Activated CD4-positive, alpha-beta T cell treated with anti-CD3 and anti-CD28 coated beads, Interleukin-2, amount 50 U/mL, for 24 hours (primary cell): ENCODE measurements at regions not wholly inside any gene's neighbourhood (a gene's known extent, or its start where the extent isn't known, plus 50 kb on each side); places are given as distances from the start of the nearest gene placed in this dataset.

Experiments
- DNase-seq, 2 donors: peaks; one replicate each; pipeline ENCODE4 v3.0.0-alpha.2; 2020; ENCODE audit warnings: low read depth in 1 of 2, low spot score in 1 of 2

DNA sequence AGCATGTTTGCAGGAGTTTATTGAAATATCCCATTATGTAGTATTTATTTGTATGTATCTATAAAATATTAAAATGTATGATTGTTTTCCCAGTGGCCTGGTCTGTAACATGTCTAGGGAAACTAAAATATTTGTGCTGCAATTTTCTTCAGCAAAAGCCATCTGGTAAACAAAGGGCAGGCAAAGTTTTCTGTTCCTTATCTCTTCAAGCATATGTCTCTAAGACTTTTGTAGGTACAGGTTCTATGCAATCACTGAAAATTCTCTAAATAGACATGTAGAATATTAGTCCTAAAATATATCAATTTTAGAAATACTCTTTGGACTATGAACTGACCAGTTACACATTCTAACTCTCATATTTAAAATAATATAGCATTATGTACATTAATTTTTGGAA lies 585.8 kb upstream of the RGS18 start:
- DNase-seq, result no peak

DNA sequence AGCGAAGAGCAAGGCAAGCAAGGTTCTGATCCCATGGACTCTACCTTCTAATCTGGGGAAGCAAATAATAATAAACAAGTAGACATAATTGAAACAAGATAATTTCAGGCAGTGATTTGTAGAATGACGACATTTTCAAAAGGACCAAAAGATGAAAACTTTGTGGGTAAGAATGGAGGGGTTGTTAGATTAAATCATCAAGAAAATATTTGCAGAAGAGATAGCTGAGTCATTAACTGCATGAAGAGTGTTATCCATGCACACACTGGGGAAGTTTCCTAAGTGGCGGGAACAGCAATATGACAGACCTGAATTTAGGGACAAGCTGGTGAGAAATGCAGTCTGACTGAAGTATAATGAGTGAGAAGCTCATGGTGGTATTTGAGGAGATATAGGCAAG lies 583.1 kb upstream of the RGS18 start:
- no peak for DNase-seq

DNA sequence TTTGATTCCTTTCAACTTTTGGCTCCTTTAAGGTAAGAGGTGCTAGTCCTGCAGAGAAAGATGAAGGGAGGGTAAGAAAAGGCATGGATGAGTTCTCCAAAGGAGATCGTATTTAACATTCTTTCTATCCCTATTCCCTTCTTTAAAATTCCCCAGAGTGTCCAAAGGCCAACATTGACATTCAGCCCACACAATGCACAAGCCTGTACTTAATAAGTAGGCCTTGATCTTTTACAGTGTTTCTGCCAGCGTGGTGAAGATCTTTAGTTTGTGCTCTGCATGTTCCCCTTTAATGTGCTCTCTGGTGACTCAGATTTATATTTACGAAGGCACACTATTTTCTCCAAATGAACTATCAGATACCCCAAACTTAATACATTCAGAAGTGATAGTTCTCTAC lies 582.5 kb upstream of the RGS18 start:
- no peak for DNase-seq

DNA sequence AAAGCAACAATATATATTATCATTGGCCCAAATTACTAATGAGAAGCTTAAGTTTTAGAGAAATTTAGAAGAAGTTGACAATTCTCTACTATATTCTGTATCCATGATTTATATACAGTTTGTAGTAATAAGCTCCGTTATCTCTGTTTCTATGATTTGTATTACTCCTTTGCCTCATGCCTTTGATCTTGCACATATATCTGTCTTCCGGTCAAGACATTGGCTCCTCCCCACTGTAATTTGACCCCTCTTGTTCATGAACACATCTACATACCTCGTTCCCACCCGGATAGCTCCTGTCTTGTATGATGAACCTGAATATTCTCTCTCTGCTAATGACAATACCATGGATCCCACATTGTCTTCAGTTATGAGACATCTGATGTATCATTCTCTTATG lies 581.0 kb upstream of the RGS18 start:
- DNase-seq, result no peak

DNA sequence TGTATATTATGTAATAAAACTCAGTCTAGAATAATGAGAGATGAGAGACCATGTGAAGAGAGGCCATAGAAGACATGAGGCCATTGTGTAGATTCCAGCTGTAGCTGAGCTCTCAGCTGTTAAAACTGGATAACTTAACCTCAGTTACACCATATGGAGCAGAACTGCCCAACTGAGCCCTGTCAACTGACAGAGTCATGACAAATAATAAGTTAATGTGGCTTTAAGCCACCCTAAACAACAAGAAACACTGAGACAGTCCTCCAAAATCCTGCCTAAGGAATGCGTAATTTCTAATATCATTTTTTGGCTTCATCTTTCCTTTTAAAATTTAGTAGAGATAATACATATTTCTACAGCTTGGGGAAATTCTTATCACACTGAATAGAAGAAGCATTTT lies 580.0 kb upstream of the RGS18 start:
- no peak for DNase-seq

DNA sequence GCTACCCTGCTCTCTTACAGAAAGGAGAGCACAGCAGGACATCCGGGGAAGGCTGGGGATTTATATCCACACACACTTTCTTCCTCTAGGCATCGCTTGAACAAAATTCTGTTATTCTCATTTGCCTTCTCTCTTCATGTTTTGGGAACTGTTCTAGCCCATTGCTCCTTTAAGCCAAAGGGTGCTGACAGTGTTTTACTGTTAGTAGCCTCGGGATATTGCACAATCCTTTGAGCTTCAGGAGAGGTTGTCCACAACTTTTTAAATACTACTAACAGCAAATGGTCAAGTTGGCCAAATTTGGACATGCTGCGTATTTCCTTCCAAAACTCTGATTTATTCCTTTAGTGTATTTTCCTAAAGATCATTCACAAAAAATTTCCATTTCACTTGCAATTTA lies 579.2 kb upstream of the RGS18 start:
- no peak for DNase-seq

DNA sequence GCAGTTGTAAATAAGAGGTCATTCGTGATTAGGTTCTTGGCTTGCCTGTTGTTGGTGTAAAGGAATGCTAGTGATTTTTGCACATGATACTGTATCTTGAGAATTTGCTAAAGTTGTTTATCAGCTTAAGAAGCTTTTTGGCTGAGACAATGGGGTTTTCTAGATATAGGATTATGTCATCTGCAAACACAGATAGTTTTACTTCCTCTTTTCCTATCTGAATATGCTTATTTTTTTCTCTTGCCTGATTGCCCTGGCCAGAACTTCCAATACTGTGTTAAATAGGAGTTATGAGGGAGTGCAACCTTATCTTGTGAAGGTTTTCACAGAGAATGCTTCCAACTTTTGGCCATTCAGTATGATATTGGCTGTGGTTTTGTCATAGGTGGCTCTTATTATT lies 576.1 kb upstream of the RGS18 start:
- DNase-seq, result no peak

DNA sequence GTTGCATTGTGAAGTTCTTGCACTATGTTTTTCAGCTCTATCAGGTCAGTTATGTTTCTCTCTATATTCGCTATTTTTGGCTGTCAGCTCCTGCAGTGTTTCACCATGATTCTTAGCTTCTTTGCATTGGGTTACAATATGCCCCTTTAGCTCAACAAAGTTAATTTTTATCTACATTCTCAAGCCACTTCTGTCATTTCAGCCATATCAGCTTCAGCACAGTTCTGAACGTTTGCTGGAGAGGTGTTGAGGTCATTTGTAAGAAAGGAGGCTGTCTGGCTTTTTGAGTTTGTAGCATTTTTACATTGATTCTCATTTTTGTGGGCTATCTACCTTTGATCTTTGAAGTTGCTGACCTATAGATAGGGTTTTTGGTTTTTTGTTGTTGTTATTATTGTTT lies 573.2 kb upstream of the RGS18 start:
- no peak for DNase-seq

DNA sequence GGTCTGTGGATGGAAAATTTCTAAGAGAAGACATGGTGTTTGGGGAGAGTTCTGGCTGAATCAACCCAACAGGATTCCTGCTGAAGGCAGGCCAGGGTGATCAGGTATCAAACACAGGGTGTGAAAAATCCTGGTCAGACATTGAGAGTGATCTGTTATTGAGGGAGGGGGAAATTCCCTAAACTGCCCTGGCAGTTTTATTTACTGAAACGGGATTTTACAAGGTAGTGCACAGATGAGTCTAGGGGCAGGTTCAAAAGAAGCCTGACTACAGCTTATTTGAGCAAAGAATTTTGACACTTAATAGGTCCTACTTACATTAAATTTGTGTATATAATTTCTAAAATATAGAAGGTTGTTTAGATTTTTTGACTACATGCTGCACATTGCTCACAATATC lies 569.4 kb upstream of the RGS18 start:
- no peak for DNase-seq

DNA sequence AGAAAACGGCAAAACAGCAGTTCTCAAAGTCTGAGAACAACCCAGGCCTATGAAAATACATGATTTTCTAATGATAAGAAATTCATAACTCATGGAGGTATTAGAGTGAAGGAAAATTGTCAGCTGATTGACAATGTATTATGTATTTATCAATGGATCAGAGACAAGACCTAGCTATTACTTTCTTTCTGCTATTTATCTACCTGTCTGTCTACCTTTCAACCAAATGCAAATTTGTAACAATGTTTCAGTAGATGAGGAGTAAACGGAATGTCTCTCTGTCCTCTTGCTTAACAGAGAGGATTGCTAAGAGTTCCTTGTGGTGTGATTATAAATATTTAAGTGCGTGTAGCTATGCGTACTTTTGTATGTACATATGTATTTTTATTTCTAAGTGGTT lies 568.7 kb upstream of the RGS18 start:
- DNase-seq, result no peak

DNA sequence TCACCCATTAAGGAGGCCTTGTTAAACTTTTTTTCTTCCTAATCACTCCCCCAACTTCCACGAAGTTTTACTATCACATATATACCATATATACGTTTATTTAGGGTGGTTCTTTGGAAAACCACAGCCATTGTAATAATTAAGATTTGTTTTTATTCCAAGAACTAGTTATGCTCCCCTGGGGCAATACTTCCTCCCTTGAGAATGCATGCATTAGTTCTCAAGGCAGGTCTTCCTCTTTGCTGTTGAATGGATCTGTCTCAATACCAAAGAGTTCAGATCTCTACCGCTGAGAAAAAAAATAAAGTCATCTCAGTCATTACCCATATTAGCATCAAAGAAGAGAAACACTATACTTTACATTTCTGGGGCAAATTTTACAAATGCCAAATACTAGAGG lies 567.7 kb upstream of the RGS18 start:
- DNase-seq, result no peak

DNA sequence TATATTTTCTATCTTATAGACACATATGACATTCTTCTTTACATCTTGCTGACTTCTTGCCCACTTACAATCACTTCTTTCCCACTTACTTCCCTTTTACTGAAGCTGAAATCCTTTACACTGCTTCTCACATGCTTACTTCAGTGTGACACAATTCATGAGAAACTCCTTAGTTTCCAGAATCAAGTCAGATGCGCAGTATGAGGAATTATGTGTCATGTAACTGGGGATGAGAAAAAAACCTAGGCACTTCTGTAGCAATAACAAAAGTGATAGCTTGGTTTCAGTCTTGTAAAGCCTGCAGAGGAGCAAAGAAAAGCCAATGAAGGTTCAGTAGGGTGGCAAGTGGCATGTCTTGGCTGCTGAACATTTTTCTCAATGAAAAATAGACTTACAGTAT lies 566.2 kb upstream of the RGS18 start:
- no peak for DNase-seq

DNA sequence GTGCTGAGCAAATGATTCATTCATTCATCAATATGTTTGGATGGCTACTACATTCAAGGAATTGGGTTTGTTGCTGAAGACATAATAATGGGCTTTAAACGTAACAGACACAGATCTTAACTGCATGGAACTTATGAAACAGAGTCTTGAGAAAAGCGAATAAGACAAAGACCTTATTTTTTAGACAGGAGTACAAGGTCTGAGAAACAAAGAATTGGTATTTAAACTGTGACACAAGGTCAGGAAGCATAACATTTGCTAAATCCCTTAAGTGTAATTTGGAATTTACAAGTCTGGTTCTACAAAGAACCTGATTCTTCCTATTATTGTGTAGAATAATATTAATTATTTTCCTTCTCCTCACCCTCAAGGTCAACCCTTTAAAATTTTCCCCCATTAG lies 565.4 kb upstream of the RGS18 start:
- no peak for DNase-seq

DNA sequence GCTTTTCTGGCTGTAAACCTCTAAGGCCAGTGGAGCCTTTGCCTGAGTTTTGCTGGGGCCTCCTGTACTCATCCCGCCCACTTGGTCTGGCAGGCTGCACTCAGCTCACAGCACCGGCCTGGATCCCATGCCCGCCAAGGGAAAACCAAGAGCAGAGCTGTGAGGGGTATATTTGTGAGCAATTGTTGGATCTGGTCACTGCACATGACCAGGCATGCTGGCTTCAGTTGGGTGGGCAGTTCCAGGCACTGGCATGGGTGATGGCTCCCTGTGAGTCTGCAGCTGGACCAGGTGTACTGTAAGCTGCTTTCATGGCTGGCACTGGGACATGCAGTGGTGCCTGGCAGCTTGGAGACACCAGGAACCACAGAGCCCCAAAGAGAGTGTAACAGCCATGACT lies 563.1 kb upstream of the RGS18 start:
- no peak for DNase-seq

DNA sequence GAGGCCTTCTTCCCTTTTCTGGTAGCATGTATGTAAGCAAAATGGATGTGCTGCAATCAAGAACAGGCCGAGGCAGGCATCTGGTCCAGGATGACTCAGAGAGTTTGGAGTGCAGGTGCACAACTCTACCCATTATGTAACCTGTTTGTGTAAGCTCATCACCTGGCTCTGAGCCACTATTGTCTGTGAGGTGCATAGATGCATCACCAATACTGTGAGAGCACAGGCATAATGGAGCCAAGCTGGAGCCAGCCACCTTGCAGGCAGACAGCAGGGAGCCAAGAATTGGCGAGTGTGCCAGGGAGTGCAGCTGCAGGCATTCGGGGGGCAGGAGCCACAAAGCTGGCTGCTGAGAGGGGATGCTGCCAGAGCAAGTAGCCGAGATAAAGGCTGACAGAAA lies 549.9 kb upstream of the RGS18 start:
- DNase-seq, result no peak

DNA sequence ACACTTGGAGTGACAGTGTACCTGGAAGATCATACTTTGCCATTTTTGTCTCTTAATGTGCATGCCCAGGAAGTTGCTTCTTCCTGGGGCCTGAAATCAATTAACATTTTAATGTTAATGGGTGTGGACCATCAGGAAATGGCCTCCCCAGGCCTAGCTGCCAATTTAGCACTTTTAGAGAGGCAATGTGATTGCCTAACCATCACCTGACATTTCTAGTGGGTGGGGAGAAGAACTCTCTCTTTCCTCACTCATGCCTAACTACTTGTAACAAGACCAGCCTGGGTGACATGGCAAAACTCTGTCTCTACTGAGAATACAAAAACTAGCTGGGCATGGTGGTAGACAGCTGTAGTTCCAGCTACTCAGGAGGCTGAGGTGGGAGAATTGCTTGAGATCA lies 549.0 kb upstream of the RGS18 start:
- no peak for DNase-seq

DNA sequence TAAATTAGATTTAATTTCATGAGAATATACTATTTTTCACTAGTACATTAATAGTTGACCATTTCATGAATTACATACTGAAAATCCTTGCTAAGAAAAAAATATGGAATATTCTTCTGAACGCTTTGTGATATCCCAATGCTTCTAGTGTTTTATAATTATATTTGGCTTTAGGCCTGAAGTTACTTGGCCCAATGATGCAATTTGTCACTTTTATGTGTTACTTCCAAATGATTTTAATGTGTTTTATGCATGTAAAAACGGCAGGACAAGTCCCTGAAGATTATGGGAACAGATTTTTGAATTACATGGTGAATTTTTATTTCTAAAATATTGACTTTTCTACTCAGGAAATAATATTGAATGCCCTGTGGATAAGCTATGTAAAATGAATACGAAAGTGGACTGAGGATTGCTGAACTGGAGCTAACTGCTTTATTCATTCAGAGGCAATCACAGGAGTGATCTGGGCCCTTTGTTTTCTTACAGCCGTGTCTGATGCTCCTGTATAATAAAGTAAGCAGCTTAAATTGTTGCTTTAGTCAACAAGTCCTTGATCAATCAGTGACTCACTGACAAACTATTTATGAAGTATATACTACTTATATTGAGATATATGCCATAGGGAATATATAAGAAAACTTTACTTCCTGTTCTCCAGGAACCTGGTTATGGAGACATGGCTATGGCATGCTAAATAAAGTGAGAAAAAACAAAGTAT lies 543.0 kb upstream of the RGS18 start:
- no peak for DNase-seq

DNA sequence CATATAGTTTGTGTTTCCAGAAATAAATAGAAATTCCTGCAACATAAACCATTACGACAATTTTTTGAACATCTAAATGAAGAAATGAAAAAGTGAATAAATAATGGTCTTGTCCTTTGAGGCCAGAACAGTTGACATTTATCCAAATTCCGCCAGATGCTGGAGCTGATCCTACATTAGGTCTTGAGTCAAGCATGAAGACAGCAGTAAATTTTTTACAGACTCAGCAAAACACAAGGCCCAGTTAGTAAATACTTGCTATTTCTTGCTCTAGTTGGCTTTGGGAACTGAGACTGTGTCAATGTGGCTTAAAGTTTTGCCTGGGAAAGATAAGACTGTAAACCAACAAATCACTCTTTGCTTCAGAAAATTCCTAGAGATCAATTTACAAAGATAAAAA lies 540.1 kb upstream of the RGS18 start:
- no peak for DNase-seq

DNA sequence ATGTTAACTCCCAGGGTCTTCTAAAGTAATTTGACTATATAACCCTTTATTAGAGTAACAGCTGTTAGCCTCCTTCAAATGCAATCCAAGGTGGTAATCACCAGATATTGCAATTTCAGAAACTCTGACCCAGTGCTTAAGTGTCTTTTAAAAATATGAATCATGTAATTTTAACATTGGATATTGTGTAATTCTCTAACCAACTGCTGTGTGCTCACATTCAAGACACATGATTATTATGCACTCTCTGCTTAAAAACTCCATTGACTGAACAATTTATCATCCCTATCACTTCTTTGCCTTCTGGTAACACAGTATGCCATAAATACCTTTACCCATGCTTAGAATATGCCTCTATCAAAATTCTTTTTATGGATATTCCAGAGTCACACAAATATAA lies 537.4 kb upstream of the RGS18 start:
- no peak for DNase-seq

DNA sequence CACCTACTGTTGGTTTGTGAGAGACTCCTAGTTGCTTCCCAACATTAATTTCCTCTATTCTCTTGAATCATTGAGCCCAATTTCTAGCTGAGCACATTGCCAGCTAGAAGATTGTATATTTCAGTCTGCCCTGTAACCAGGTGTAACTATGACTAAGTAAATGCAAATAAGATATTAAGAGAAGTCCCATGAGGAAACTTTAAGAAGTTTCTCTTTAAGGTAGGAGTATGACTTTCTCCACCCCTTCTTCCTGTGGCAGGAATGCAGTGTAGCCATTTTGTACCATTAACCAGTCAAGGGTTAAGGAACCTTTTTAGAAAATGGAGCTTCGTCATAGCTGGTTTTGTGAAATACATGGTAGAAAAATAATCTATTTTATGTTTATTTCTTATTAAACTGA lies 534.2 kb upstream of the RGS18 start:
- DNase-seq, result no peak

DNA sequence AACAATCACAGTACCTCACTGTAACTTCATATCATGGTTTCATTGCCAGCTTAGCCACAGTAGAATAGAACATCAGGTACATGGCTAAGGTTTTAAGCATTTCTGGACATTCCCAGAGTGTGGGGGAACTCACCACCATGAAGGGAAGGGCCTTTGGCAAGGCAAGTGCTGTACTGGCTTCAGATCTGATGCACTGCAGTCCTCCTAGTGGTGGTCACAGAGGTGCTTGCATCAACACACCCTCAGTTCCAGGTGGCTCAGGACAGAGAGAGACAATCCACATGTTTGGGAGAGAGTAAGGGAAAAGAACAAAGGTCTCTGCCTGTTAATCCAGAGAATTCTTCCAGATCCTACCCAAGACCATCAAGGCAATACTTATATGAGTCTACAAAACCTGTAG lies 528.4 kb upstream of the RGS18 start:
- no peak for DNase-seq

DNA sequence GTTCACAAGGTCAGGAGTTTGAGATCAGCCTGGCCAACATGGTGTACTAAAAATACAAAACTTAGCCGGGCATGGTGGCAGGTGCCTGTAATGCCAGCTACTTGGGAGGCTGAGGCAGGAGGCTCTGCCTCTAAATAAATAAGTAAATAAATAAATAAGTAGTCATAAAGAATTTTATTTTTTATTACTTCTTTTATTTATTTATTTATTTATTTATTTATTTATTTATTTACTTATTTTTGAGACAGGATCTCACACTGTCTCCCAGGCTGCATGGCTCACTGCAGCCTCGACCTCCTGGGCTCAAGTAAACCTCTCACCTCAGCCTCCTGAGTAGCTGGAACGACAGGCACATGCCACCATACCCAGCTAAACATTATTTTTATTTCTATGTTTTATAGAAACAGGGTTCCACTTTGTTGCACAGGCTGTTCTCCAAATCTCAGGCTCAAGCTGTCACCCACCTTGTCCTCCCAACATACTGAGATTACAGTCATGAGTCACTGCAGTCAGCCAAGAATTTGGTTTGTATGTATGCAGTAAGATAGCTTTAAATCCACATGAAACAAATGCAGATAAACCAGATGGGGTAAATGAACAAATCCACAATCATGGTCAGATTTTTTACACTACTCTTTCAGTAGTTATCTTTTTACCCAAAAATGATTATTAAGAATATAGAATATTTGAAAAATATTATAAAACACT lies 523.3 kb upstream of the RGS18 start:
- no peak for DNase-seq

DNA sequence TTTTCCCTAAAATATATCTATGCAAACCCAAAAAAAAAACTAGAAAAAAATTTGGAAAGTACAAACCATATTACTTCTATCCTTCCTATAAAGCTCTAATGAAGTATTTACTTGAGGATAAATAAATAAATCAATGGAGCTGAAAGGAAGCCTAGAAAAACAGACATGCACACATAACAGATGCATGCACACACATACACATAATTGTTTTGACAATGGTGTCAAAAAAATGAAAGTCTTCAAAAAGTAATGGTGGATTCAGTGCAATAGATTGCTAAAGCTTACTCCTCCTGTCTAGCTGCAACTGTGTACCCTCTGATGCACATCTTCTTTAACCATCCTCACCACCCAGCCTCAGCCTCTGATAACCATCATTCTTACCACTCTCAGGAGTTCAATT lies 521.9 kb upstream of the RGS18 start:
- no peak for DNase-seq
